Naive thymus-derived CD4-positive, alpha-beta T cell (primary cell): ENCODE measurements at regions not wholly inside any gene's neighbourhood (a gene's known extent, or its start where the extent isn't known, plus 50 kb on each side); places are given as distances from the start of the nearest gene placed in this dataset.

Experiments used
- ATAC-seq: fragments of 150-1000 bp; cut with Tn5 transposase; 2 replicates; pipeline ENCODE4 v1.10.0; 2021; ENCODE audit warnings: mild to moderate bottlenecking, moderate library complexity
- CTCF ChIA-PET: fragments of 350-600 bp; sonication (Branson Sonifier 250); formaldehyde crosslinking; loops from one replicate; lab custom pipeline; 2021; ENCODE audit warnings: antibody characterized with exemption; lab: Charles Lee
- POLR2A ChIA-PET: fragments of 350-600 bp; sonication (Branson Sonifier 250); formaldehyde crosslinking; loops from one replicate; lab custom pipeline; 2021; ENCODE audit warnings: antibody characterized with exemption, inconsistent platforms; lab: Charles Lee
- DNase-seq, 9 donors: peaks; one replicate each; pipeline versions ENCODE4 v3.0.0 to v3.0.0-alpha.2; 2020 to 2022; ENCODE audit warnings: mixed read lengths in 1 of 9
- H3K27ac ChIP-seq: one replicate; pipeline ENCODE4 v1.7.0; 2013; ENCODE audit warnings: mild to moderate bottlenecking, low read depth, low read length, moderate library complexity
- H3K27me3 ChIP-seq, 2 donors: one replicate each; pipeline ENCODE4 v1.7.0; 2013; ENCODE audit warnings: low read length in 2 of 2, mild to moderate bottlenecking in 2 of 2, moderate library complexity in 2 of 2; ENCODE audit not compliant: control insufficient read depth in 2 of 2, insufficient read depth in 2 of 2
- H3K36me3 ChIP-seq, 3 experiments: 1 replicate in 2 of 3; 2 replicates in 1 of 3; pipeline ENCODE4 v1.7.0; 2013; ENCODE audit warnings: low read length in 3 of 3, mild to moderate bottlenecking in 3 of 3, moderate library complexity in 1 of 3; ENCODE audit not compliant: insufficient read depth in 3 of 3, control insufficient read depth in 2 of 3
- H3K4me1 ChIP-seq, 2 donors: one replicate each; pipeline ENCODE4 v1.7.0; 2013; ENCODE audit warnings: low read length in 2 of 2, mild to moderate bottlenecking in 2 of 2, moderate library complexity in 1 of 2; ENCODE audit not compliant: control insufficient read depth in 2 of 2, insufficient read depth in 2 of 2
- H3K4me3 ChIP-seq: 2 replicates; pipeline ENCODE4 v1.7.0; 2013; ENCODE audit warnings: mild to moderate bottlenecking, low read length
- H3K9me3 ChIP-seq, 3 experiments: 1 replicate in 2 of 3; 2 replicates in 1 of 3; pipeline ENCODE4 v1.7.0; 2013; ENCODE audit warnings: low read length in 3 of 3; ENCODE audit not compliant: control insufficient read depth in 2 of 3
- H3K27ac Mint-ChIP-seq, 9 donors: one replicate each; pipeline ENCODE4 v1.8.0; 2020 to 2022; ENCODE audit warnings: mixed read lengths in 9 of 9, mild to moderate bottlenecking in 8 of 9, moderate library complexity in 5 of 9, inconsistent platforms in 2 of 9
- H3K27me3 Mint-ChIP-seq, 5 donors: one replicate each; pipeline ENCODE4 v1.8.0; 2021 to 2022; ENCODE audit warnings: mixed read lengths in 5 of 5, mild to moderate bottlenecking in 1 of 5
- H3K36me3 Mint-ChIP-seq, 5 donors: one replicate each; pipeline ENCODE4 v1.8.0; 2020 to 2022; ENCODE audit warnings: mixed read lengths in 5 of 5, mild to moderate bottlenecking in 3 of 5, inconsistent platforms in 1 of 5
- H3K4me1 Mint-ChIP-seq, 7 donors: one replicate each; pipeline ENCODE4 v1.8.0; 2020 to 2022; ENCODE audit warnings: mixed read lengths in 7 of 7, mild to moderate bottlenecking in 3 of 7, inconsistent platforms in 1 of 7
- H3K4me3 Mint-ChIP-seq, 10 donors: one replicate each; pipeline ENCODE4 v1.8.0; 2020 to 2022; ENCODE audit warnings: mild to moderate bottlenecking in 10 of 10, mixed read lengths in 10 of 10, moderate library complexity in 6 of 10, inconsistent platforms in 2 of 10
- H3K9me3 Mint-ChIP-seq, 11 donors: one replicate each; pipeline ENCODE4 v1.8.0; 2020 to 2022; ENCODE audit warnings: mixed read lengths in 11 of 11, mild to moderate bottlenecking in 4 of 11, inconsistent platforms in 1 of 11, moderate library complexity in 1 of 11
- intact Hi-C, 2 donors: fragments of 100-400 bp; cut with micrococcal nuclease; formaldehyde crosslinking; loops; one replicate each; pipeline ENCODE4 v1.15.1; 2023

GRCh38 chr17:14409292-14409691 is 108.4 kb downstream of the HS3ST3B1 start:
- H3K36me3 ChIP-seq = no peaks in the 10 kb centered on the region
- intact Hi-C loops = loop anchor here in 1 of 2 donors (10.0 kb wide), 1 partner anchor 146 kb away; no protein-coding TSS in a partner anchor
- ChIA-PET CTCF (interaction anchor here (0.6 to 1.1 kb wide), 2 partner anchors 38 to 232 kb away, joined by 3 to 4 read pairs; no protein-coding TSS in a partner anchor), POLR2A (interaction anchor here (0.9 to 5.8 kb wide), 2 partner anchors 18 to 19 kb away, joined by 4 to 48 read pairs; no protein-coding TSS in a partner anchor)
- no peak overlapping the region for H3K4me3 ChIP-seq
- no peak for DNase-seq
- peaks cover 11 to 37% (median 18%) of the 10 kb centered on the region in 7 donors for H3K4me1 Mint-ChIP-seq
- H3K9me3 Mint-ChIP-seq = peaks cover 0 to 13% (median 0%) of the 10 kb centered on the region in 11 donors
- H3K4me3 Mint-ChIP-seq = no peak overlapping the region
- ATAC-seq = no peak
- H3K4me1 ChIP-seq = peaks cover 8% of the 10 kb centered on the region in 2 donors
- H3K27me3 Mint-ChIP-seq = no peaks in the 10 kb centered on the region
- no peaks in the 10 kb centered on the region for H3K9me3 ChIP-seq
- peaks cover 0 to 7% (median 0%) of the 10 kb centered on the region in 5 donors for H3K36me3 Mint-ChIP-seq
- no peaks in the 10 kb centered on the region for H3K27me3 ChIP-seq
- no peak overlapping the region for H3K27ac ChIP-seq
- no peak overlapping the region for H3K27ac Mint-ChIP-seq

GRCh38 chr17:14407541-14407940 is 106.7 kb downstream of the HS3ST3B1 start:
- CTCF ChIA-PET = interaction anchor here (1.4 kb wide), 1 partner anchor 20 kb away, joined by 4 read pairs; no protein-coding TSS in a partner anchor

GRCh38 chr17:14405189-14405588 is 104.3 kb downstream of the HS3ST3B1 start:
- Histone ChIP-seq H3K4me3 (no peak overlapping the region), H3K27me3 (no peaks in the 10 kb centered on the region), H3K36me3 (no peaks in the 10 kb centered on the region), H3K27ac (no peak overlapping the region), H3K4me1 (peaks cover 14 to 16% of the 10 kb centered on the region in 2 donors), H3K9me3 (no peaks in the 10 kb centered on the region)
- Mint-ChIP-seq H3K4me1 (peaks cover 17 to 50% (median 31%) of the 10 kb centered on the region in 7 donors), H3K4me3 (peak overlapping the region in 7 of 10 donors; percentile 24 to 77 (median 57)), H3K36me3 (peaks cover 0 to 14% (median 6%) of the 10 kb centered on the region in 5 donors), H3K27ac (peak overlapping the region in 8 of 9 donors; percentile 43 to 84 (median 71)), H3K9me3 (peaks cover 0 to 20% (median 7%) of the 10 kb centered on the region in 11 donors), H3K27me3 (no peaks in the 10 kb centered on the region)
- POLR2A ChIA-PET = interaction anchor here (0.6 to 5.8 kb wide), 5 partner anchors 10 to 104 kb away, joined by 3 to 48 read pairs (median 4); partner anchors contain the start of gene HS3ST3B1
- CTCF ChIA-PET = interaction anchor here (1.1 to 2.4 kb wide), 3 partner anchors 11 to 104 kb away, joined by 3 to 22 read pairs (median 5); partner anchors contain the start of gene HS3ST3B1
- ATAC-seq (no peak), DNase-seq (no peak)
- intact Hi-C loops = loop anchor here in 1 of 2 donors (10.0 kb wide), 1 partner anchor 150 kb away; no protein-coding TSS in a partner anchor

More at GRCh38 chr17:14407541-14407940, 106.7 kb downstream of the HS3ST3B1 start:
- ATAC-seq (no peak), DNase-seq (no peak)
- H3K27me3 ChIP-seq = no peaks in the 10 kb centered on the region
- Mint-ChIP-seq H3K4me1 (peaks cover 17 to 50% (median 31%) of the 10 kb centered on the region in 7 donors), H3K27me3 (no peaks in the 10 kb centered on the region), H3K27ac (no peak overlapping the region), H3K36me3 (peaks cover 0 to 9% (median 0%) of the 10 kb centered on the region in 5 donors), H3K9me3 (peaks cover 0 to 18% (median 0%) of the 10 kb centered on the region in 11 donors), H3K4me3 (no peak overlapping the region)
- intact Hi-C loops = loop anchor here in 1 of 2 donors (10.0 kb wide), 1 partner anchor 147 kb away; no protein-coding TSS in a partner anchor
- POLR2A ChIA-PET = interaction anchor here (5.8 kb wide), 1 partner anchor 20 kb away, joined by 48 read pairs; no protein-coding TSS in a partner anchor
- H3K4me1 ChIP-seq = peaks cover 14 to 16% of the 10 kb centered on the region in 2 donors
- no peak overlapping the region for H3K27ac ChIP-seq
- no peak overlapping the region for H3K4me3 ChIP-seq
- no peaks in the 10 kb centered on the region for H3K9me3 ChIP-seq
- H3K36me3 ChIP-seq = no peaks in the 10 kb centered on the region
